ENCODE measurements at regions not wholly inside any gene's neighbourhood (a gene's known extent, or its start where the extent isn't known, plus 50 kb on each side); places are given as distances from the start of the nearest gene placed in this dataset.

DNA sequence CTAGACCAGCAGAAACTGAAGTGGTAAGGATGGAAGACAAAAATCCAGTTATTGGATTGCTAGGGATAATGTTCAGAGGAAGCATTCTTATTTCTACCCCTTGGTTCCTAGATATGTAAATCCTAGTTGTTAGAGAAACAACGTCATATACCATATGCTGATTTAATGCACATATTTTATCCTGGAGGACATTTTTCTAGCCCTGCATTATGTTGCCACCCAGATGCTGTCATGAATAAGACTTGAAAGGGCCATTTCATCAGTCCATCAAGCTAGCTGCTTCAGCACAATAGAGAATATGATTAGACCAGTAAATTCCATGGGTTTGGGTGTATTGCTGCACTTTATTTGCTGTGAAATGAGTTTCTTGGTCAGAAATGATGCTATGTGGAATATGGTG, 1736.4 kb downstream of the MAT2B start:
- H3K27ac Mint-ChIP-seq = no peak overlapping the region

DNA sequence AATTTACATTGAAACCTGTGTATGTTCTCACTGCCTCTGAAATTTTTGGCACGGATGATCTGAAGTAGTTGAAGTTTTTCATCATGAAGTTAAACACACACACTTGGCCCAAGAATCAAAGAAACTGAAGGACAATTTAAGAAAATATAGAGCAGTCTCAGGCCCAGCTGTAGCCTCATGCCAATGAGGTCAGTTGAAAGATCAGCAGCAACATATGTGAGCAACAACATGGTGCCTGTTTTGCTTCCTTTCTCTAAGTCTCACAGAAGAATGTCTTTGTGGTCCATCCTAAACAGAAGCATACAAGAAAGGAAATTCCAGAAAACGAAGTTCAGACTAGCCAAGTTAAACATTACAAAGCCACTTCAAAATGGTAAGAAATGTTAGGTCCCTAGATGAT, 1737.2 kb downstream of the MAT2B start:
- Mint-ChIP-seq H3K9me3 (peaks cover 0 to 5% (median 0%) of the 10 kb centered on the region in 3 donors), H3K4me3 (no peak overlapping the region), H3K27me3 (no peaks in the 10 kb centered on the region), H3K36me3 (no peaks in the 10 kb centered on the region), H3K27ac (no peak overlapping the region), H3K4me1 (no peaks in the 10 kb centered on the region)

More for the DNA sequence above, 1736.4 kb downstream of the MAT2B start:
- Mint-ChIP-seq H3K4me1 (no peaks in the 10 kb centered on the region), H3K4me3 (no peak overlapping the region), H3K27me3 (no peaks in the 10 kb centered on the region), H3K9me3 (peaks cover 0 to 5% (median 0%) of the 10 kb centered on the region in 3 donors), H3K36me3 (no peaks in the 10 kb centered on the region)

- H3K36me3 Mint-ChIP-seq = no peaks in the 10 kb centered on the region
These were observed 1739.0 kb downstream of the MAT2B start for GRCh38 chr5:165244407-165244806.

DNA sequence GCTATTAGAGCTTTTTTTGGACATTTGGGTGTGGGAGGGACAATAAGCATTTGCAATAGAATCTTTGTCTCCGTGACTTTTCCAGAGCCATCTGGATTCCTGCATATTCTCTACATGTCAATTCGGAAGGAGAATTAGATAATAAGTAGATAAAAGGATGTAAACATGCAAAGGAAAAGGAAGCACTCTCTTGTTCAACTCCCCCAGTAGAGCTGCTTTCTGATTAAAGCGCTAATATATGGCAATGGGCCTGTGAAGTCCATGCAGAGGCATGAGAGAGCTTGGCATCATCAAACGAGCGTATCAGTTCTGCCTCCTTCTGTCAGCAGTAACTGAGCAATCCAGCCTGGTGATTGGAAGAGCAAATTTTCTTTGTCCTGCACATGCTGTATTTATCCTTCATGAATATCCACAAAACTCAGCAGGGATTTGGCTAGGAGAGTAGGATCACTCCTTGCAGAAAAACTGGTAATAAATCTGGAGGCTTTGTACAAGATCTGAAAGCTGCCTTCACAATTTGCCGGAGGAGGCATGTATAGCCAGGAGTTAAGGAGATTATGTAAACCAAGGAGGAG, 1752.9 kb downstream of the MAT2B start:
- Mint-ChIP-seq H3K4me3 (no peak overlapping the region), H3K9me3 (no peaks in the 10 kb centered on the region), H3K4me1 (peaks cover 0 to 1% (median 0%) of the 10 kb centered on the region in 3 donors), H3K27ac (no peak overlapping the region), H3K27me3 (no peaks in the 10 kb centered on the region), H3K36me3 (no peaks in the 10 kb centered on the region)

More at GRCh38 chr5:165244407-165244806, 1739.0 kb downstream of the MAT2B start:
- H3K27ac Mint-ChIP-seq = no peak overlapping the region
- no peak overlapping the region for H3K4me3 Mint-ChIP-seq
- no peaks in the 10 kb centered on the region for H3K4me1 Mint-ChIP-seq
- H3K9me3 Mint-ChIP-seq = peaks cover 0 to 5% (median 0%) of the 10 kb centered on the region in 3 donors
- H3K27me3 Mint-ChIP-seq = no peaks in the 10 kb centered on the region

DNA sequence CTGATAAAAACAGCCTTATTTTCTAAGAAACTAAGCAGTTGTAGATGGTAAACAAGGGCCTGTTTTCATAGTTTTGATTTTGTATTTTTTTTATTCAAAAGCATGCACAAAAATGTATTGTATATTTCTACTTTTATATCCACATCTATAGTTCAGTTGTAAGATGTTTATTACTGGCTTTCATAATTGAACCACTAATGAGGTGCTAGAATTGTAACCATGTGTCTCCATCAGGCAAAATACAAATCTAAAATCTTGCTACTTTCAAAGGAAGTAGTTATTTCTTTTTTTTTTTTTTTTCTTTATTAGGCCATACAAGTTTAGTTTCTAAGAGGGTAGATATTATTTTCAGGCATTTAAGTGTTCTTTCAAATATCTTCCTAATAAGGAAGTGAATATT, 1755.0 kb downstream of the MAT2B start:
- Mint-ChIP-seq H3K9me3 (peaks cover 0 to 1% (median 0%) of the 10 kb centered on the region in 3 donors), H3K27ac (no peak overlapping the region), H3K36me3 (no peaks in the 10 kb centered on the region), H3K27me3 (no peaks in the 10 kb centered on the region), H3K4me1 (peaks cover 0 to 1% (median 0%) of the 10 kb centered on the region in 3 donors), H3K4me3 (no peak overlapping the region)

- H3K4me3 Mint-ChIP-seq = no peak overlapping the region
- peaks cover 0 to 1% (median 0%) of the 10 kb centered on the region in 3 donors for H3K4me1 Mint-ChIP-seq
- no peak overlapping the region for H3K27ac Mint-ChIP-seq
- H3K36me3 Mint-ChIP-seq = no peaks in the 10 kb centered on the region
- no peaks in the 10 kb centered on the region for H3K27me3 Mint-ChIP-seq
- peaks cover 0 to 1% (median 0%) of the 10 kb centered on the region in 3 donors for H3K9me3 Mint-ChIP-seq
These were observed 1758.1 kb downstream of the MAT2B start for GRCh38 chr5:165263536-165263935.

DNA sequence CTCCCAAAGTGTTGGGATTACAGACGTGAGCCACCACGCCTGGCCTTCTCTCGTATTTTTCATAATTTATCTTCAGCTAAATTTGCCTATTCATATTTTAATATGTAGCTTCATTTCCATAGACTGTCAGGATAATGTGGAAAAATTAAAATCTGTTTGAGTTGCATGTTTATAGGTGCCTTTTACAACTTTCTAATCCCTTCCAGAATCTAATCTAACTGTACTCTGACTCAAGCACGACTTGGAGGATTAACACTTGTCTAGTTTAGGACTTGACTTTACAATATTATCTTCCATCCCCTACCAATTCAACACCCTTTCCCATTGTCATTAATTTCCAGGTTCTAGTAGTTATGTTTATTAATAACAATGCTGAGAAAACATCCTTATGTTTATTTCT, 1761.5 kb downstream of the MAT2B start:
- Mint-ChIP-seq H3K4me1 (no peaks in the 10 kb centered on the region), H3K27me3 (no peaks in the 10 kb centered on the region), H3K9me3 (peaks cover 0 to 1% (median 0%) of the 10 kb centered on the region in 3 donors), H3K27ac (no peak overlapping the region), H3K4me3 (no peak overlapping the region), H3K36me3 (no peaks in the 10 kb centered on the region)

DNA sequence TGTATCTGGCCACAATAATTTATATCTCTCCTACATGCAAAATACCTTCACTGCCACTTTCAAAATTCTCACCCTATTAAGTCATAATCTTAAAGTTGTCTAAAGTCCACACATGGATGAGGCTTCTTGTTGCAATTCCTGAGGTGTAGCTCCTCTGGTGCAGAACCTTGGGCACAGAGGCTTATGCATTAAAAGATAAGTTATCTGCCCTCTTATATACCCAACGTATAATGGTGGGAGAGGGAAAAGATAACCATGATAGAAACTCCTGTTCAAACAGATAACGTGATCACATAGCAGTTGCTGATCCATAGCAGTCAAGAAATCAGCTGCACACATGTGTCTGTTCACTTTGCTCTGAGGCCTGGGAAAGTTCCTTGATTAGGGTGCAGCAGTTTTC, 1767.0 kb downstream of the MAT2B start:
- H3K27me3 Mint-ChIP-seq = no peaks in the 10 kb centered on the region
- peaks cover 0 to 7% (median 3%) of the 10 kb centered on the region in 3 donors for H3K9me3 Mint-ChIP-seq
- H3K4me1 Mint-ChIP-seq = no peaks in the 10 kb centered on the region
- H3K4me3 Mint-ChIP-seq = no peak overlapping the region
- no peaks in the 10 kb centered on the region for H3K36me3 Mint-ChIP-seq
- no peak overlapping the region for H3K27ac Mint-ChIP-seq

GRCh38 chr5:165277661-165278060, 1772.2 kb downstream of the MAT2B start:
- Mint-ChIP-seq H3K4me3 (no peak overlapping the region), H3K27me3 (no peaks in the 10 kb centered on the region), H3K36me3 (no peaks in the 10 kb centered on the region), H3K4me1 (no peaks in the 10 kb centered on the region), H3K27ac (no peak overlapping the region), H3K9me3 (peaks cover 0 to 7% (median 4%) of the 10 kb centered on the region in 3 donors)

GRCh38 chr5:165282491-165282890, 1777.1 kb downstream of the MAT2B start:
- H3K27me3 Mint-ChIP-seq = no peaks in the 10 kb centered on the region
- H3K4me3 Mint-ChIP-seq = no peak overlapping the region
- H3K27ac Mint-ChIP-seq = peak overlapping the region in 1 of 3 donors; percentile 10
- no peaks in the 10 kb centered on the region for H3K36me3 Mint-ChIP-seq
- H3K9me3 Mint-ChIP-seq = peaks cover 0 to 11% (median 4%) of the 10 kb centered on the region in 3 donors
- no peaks in the 10 kb centered on the region for H3K4me1 Mint-ChIP-seq

- Mint-ChIP-seq H3K4me3 (no peak overlapping the region), H3K36me3 (no peaks in the 10 kb centered on the region), H3K27ac (no peak overlapping the region), H3K4me1 (no peaks in the 10 kb centered on the region), H3K27me3 (no peaks in the 10 kb centered on the region), H3K9me3 (peaks cover 0 to 10% (median 4%) of the 10 kb centered on the region in 3 donors)
These were observed 1781.3 kb downstream of the MAT2B start for GRCh38 chr5:165286692-165287091.

DNA sequence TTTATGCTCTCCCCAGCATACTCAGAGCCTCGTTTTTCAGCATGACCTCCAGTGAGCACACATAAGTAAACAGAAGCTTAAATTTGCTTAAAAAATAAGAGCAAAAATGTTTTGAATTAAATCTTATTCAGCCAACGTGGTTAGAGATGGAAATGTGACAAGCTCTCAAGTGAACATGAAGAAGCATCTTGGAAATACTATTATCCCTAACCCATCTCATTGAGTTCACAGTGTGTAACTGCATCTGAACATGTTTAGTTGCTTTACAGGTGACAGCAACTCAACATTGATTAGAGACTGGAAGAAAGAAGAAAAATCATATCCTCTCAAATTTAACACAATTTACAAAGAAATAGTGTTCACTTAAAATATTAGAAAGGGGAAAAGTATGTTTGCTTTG, 1785.1 kb downstream of the MAT2B start:
- no peaks in the 10 kb centered on the region for H3K27me3 Mint-ChIP-seq
- no peaks in the 10 kb centered on the region for H3K36me3 Mint-ChIP-seq
- no peaks in the 10 kb centered on the region for H3K4me1 Mint-ChIP-seq
- peaks cover 0 to 8% (median 7%) of the 10 kb centered on the region in 3 donors for H3K9me3 Mint-ChIP-seq
- no peak overlapping the region for H3K27ac Mint-ChIP-seq
- no peak overlapping the region for H3K4me3 Mint-ChIP-seq

GRCh38 chr5:165296401-165297130, 1791.1 kb downstream of the MAT2B start:
- peaks cover 0 to 7% (median 3%) of the 10 kb centered on the region in 3 donors for H3K9me3 Mint-ChIP-seq
- no peak overlapping the region for H3K27ac Mint-ChIP-seq
- no peaks in the 10 kb centered on the region for H3K4me1 Mint-ChIP-seq
- H3K4me3 Mint-ChIP-seq = no peak overlapping the region
- H3K36me3 Mint-ChIP-seq = no peaks in the 10 kb centered on the region
- no peaks in the 10 kb centered on the region for H3K27me3 Mint-ChIP-seq

DNA sequence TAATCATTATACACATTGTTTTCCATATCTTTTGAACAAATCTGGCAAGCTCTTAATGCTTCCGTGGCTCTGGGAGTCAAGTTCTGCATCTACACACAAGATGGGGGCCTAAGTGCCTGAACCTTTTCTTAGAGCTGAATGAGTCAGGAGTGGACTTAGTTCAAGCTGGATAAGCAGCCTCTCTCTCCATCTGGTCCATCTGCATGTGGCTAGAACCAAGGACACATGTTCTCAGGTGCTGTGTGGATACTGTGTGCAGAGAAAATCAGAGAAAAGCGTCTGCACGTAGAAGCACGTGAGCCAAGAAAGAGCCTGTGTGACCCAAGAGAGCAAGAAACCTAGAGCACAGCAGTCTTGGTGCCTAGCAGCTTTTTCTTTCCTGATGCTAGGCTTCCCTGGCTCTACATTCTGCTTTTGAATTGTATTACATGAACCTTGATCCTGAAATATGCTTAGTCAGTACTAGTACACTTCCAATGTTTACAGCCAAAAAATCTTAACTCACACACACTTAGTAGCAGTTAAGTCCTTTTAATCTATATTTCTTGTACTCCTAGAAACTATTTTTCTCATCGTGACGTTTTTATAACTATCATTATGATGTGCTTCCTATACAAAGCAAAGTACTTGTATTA, 1798.9 kb downstream of the MAT2B start:
- Mint-ChIP-seq H3K27me3 (no peaks in the 10 kb centered on the region), H3K4me3 (no peak overlapping the region), H3K27ac (no peak overlapping the region), H3K36me3 (no peaks in the 10 kb centered on the region), H3K9me3 (peaks cover 3 to 8% (median 5%) of the 10 kb centered on the region in 3 donors), H3K4me1 (no peaks in the 10 kb centered on the region)

GRCh38 chr5:165305596-165305995, 1800.2 kb downstream of the MAT2B start:
- Mint-ChIP-seq H3K9me3 (peaks cover 3 to 13% (median 5%) of the 10 kb centered on the region in 3 donors), H3K27me3 (no peaks in the 10 kb centered on the region), H3K36me3 (no peaks in the 10 kb centered on the region), H3K4me3 (no peak overlapping the region), H3K27ac (no peak overlapping the region), H3K4me1 (no peaks in the 10 kb centered on the region)

Measured in IgD-negative memory B cell (primary cell).